ENCODE measurements at regions not wholly inside any gene's neighbourhood (a gene's known extent, or its start where the extent isn't known, plus 50 kb on each side); places are given as distances from the start of the nearest gene placed in this dataset.

- no peak overlapping the region for H3K27ac ChIP-seq
- TF ChIP-seq ZFX (IDR thresholded peaks at IDR 0.05; ENCODE audit: borderline replicate concordance) (no peak), CTCF (IDR thresholded peaks at IDR 0.05) (no peak)
These were observed 474.0 kb upstream of the ACTBL2 start for GRCh38 chr5:57956636-57957035.

- no peak overlapping the region for H3K27ac ChIP-seq
- no peak for TF ChIP-seq CTCF (IDR thresholded peaks at IDR 0.05)
- TF ChIP-seq ZFX (IDR thresholded peaks at IDR 0.05; ENCODE audit: borderline replicate concordance): no peak
These were observed 472.9 kb upstream of the ACTBL2 start for GRCh38 chr5:57955511-57955910.

- TF ChIP-seq ZFX (IDR thresholded peaks at IDR 0.05; ENCODE audit: borderline replicate concordance): no peak
- TF ChIP-seq CTCF (IDR thresholded peaks at IDR 0.05): no peak
- no peak overlapping the region for H3K27ac ChIP-seq
These were observed 471.2 kb upstream of the ACTBL2 start for GRCh38 chr5:57953792-57954191.

GRCh38 chr5:57950616-57951228 is 468.1 kb upstream of the ACTBL2 start:
- no peak for TF ChIP-seq CTCF (IDR thresholded peaks at IDR 0.05)
- TF ChIP-seq ZFX (IDR thresholded peaks at IDR 0.05; ENCODE audit: borderline replicate concordance): no peak
- no peak overlapping the region for H3K27ac ChIP-seq

GRCh38 chr5:57948091-57948490 is 465.5 kb upstream of the ACTBL2 start:
- H3K27ac ChIP-seq: no peak overlapping the region
- no peak for TF ChIP-seq ZFX (IDR thresholded peaks at IDR 0.05; ENCODE audit: borderline replicate concordance)
- no peak for TF ChIP-seq CTCF (IDR thresholded peaks at IDR 0.05)

GRCh38 chr5:57947181-57947580 is 464.6 kb upstream of the ACTBL2 start:
- no peak overlapping the region for H3K27ac ChIP-seq
- no peak for TF ChIP-seq CTCF (IDR thresholded peaks at IDR 0.05)
- no peak for TF ChIP-seq ZFX (IDR thresholded peaks at IDR 0.05; ENCODE audit: borderline replicate concordance)

- H3K27ac ChIP-seq: no peak overlapping the region
- TF ChIP-seq ZFX (IDR thresholded peaks at IDR 0.05; ENCODE audit: borderline replicate concordance): no peak
- TF ChIP-seq CTCF (IDR thresholded peaks at IDR 0.05): no peak
These were observed 458.3 kb upstream of the ACTBL2 start for GRCh38 chr5:57940879-57941278.

Data from 22Rv1 (cell line).